Panc1 (cell line): ENCODE measurements at regions not wholly inside any gene's neighbourhood (a gene's known extent, or its start where the extent isn't known, plus 50 kb on each side); places are given as distances from the start of the nearest gene placed in this dataset.

ENCODE experiments used
- ATAC-seq: fragments of 200-7000 bp; cut with Tn5 transposase; 2 replicates; pipeline ENCODE4 v1.9.1; 2020; ENCODE audit warnings: mild to moderate bottlenecking, moderate library complexity
- BruUV-seq: library from RNA; stranded (reverse); fragments of 400-500 nt; replicated peaks from 2 replicates; lab custom pipeline; 2021; lab: Mats Ljungman, UMichigan
- CTCF ChIA-PET: fragments of 300-600 bp; sonication (Branson Sonifier 250); formaldehyde crosslinking; loops from one replicate; lab custom pipeline; 2022; ENCODE audit warnings: antibody characterized with exemption; lab: Charles Lee
- POLR2A ChIA-PET: fragments of 300-600 bp; sonication (Branson Sonifier 250); formaldehyde crosslinking; loops from one replicate; lab custom pipeline; 2022; ENCODE audit warnings: antibody characterized with exemption; lab: Charles Lee
- DNase-seq: peaks from one replicate; pipeline ENCODE4 v3.0.0-alpha.2; 2010; ENCODE audit warnings: low read depth, low spot score
- H3K27ac ChIP-seq: 2 replicates; pipeline ENCODE4 v1.5.1; 2011; ENCODE audit warnings: mild to moderate bottlenecking, low read length, inconsistent platforms
- H3K27me3 ChIP-seq: fragments of 200-500 bp; sonication (Bioruptor generic); 2 replicates; pipeline ENCODE4 v1.6.0; 2014; ENCODE audit warnings: low read length, inconsistent platforms; ENCODE audit not compliant: control insufficient read depth, insufficient read depth
- H3K36me3 ChIP-seq: fragments of 200-500 bp; sonication (Bioruptor generic); 2 replicates; pipeline ENCODE4 v1.5.1; 2014; ENCODE audit warnings: inconsistent platforms, mild to moderate bottlenecking, low read length, moderate library complexity; ENCODE audit not compliant: control insufficient read depth, insufficient read depth
- H3K4me1 ChIP-seq: 2 replicates; pipeline ENCODE4 v1.5.1; 2011; ENCODE audit warnings: inconsistent platforms, mild to moderate bottlenecking, low read length, moderate library complexity; ENCODE audit not compliant: control insufficient read depth, insufficient read depth
- H3K4me3 ChIP-seq, 2 experiments: 2 replicates each; pipeline ENCODE4 v1.5.1; 2011 to 2012; ENCODE audit warnings: low read depth in 2 of 2, low read length in 2 of 2, mild to moderate bottlenecking in 2 of 2, inconsistent platforms in 1 of 2, moderate library complexity in 1 of 2
- H3K9me3 ChIP-seq: fragments of 200-500 bp; sonication (Bioruptor generic); 2 replicates; pipeline ENCODE4 v1.5.1; 2014; ENCODE audit warnings: low read depth, mild to moderate bottlenecking, inconsistent platforms, low read length, moderate library complexity; ENCODE audit not compliant: control insufficient read depth, insufficient read depth
- POLR2AphosphoS5 ChIP-seq: IDR thresholded peaks from 2 replicates; pipeline ENCODE4 v1.6.1; 2012; ENCODE audit warnings: mild to moderate bottlenecking, low read depth, low read length, moderate library complexity
- SIN3A ChIP-seq: IDR thresholded peaks from 2 replicates; pipeline ENCODE4 v1.6.1; 2012; ENCODE audit warnings: low read depth, mild to moderate bottlenecking, low read length, moderate library complexity, borderline replicate concordance; ENCODE audit not compliant: insufficient read depth
- TCF7L2 ChIP-seq: IDR thresholded peaks from 2 replicates; pipeline ENCODE4 v1.6.1; 2011; ENCODE audit warnings: mild to moderate bottlenecking, low read depth, low read length, inconsistent platforms
- in situ Hi-C: cut with HindIII; loops from 2 replicates; pipeline ENCODE4 v1.10.0; 2016; ENCODE audit warnings: low sequenced_read_pairs, low pct_unique_long_range_greater_than_20kb
- intact Hi-C: fragments of 100-400 bp; cut with micrococcal nuclease; formaldehyde crosslinking; loops from one replicate; pipeline ENCODE4 v1.10.0; 2022; ENCODE audit not compliant: unreplicated experiment
- TF ChIP-seq, protein P1 (sequence below): fragments of 450-650 bp; IDR thresholded peaks from 2 replicates; pipeline ENCODE4 v1.5.1; 2017; ENCODE audit warnings: mild to moderate bottlenecking
- TF ChIP-seq, protein P2 (sequence below), 2 experiments: IDR thresholded peaks; 2 replicates each; pipeline ENCODE4 v1.6.1; 2011 to 2012; ENCODE audit warnings: low read depth in 2 of 2, control low read depth in 1 of 2, low read length in 1 of 2, mild to moderate bottlenecking in 1 of 2, moderate library complexity in 1 of 2; ENCODE audit not compliant: insufficient read depth in 1 of 2

DNA sequence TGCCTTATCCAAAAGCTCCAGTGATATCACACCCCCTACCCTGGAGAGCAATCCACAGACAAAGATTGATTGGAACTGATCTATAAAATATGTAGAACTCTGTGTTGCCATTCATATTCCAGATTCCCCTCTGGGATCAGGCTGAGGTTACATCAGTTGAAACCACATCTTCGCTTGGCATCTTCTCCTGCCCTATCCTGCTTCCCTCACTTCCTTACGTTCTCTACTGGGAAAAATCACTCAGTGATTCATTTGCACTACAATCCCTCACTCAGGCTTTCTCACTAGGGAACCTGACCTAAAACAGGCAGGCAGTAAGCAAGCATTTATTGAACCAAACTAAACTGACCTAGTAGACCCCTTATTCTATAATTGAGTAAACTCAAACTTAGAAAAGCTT, 111.7 kb downstream of the ESM1 start:
- H3K36me3 ChIP-seq, result no peaks in the 10 kb centered on the region
- H3K27ac ChIP-seq, result no peak overlapping the region
- no TSS peak for BruUV-seq
- H3K4me1 ChIP-seq, result no peaks in the 10 kb centered on the region
- intact Hi-C loops, result no loop called here
- DNase-seq (no peak), ATAC-seq (no peak)
- H3K4me3 ChIP-seq, result no peak overlapping the region
- TF ChIP-seq TCF7L2 (no peak), POLR2AphosphoS5 (no peak), SIN3A (no peak)
- TF ChIP-seq, protein P1, sequence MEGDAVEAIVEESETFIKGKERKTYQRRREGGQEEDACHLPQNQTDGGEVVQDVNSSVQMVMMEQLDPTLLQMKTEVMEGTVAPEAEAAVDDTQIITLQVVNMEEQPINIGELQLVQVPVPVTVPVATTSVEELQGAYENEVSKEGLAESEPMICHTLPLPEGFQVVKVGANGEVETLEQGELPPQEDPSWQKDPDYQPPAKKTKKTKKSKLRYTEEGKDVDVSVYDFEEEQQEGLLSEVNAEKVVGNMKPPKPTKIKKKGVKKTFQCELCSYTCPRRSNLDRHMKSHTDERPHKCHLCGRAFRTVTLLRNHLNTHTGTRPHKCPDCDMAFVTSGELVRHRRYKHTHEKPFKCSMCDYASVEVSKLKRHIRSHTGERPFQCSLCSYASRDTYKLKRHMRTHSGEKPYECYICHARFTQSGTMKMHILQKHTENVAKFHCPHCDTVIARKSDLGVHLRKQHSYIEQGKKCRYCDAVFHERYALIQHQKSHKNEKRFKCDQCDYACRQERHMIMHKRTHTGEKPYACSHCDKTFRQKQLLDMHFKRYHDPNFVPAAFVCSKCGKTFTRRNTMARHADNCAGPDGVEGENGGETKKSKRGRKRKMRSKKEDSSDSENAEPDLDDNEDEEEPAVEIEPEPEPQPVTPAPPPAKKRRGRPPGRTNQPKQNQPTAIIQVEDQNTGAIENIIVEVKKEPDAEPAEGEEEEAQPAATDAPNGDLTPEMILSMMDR, result no peak
- TF ChIP-seq, protein P2, sequence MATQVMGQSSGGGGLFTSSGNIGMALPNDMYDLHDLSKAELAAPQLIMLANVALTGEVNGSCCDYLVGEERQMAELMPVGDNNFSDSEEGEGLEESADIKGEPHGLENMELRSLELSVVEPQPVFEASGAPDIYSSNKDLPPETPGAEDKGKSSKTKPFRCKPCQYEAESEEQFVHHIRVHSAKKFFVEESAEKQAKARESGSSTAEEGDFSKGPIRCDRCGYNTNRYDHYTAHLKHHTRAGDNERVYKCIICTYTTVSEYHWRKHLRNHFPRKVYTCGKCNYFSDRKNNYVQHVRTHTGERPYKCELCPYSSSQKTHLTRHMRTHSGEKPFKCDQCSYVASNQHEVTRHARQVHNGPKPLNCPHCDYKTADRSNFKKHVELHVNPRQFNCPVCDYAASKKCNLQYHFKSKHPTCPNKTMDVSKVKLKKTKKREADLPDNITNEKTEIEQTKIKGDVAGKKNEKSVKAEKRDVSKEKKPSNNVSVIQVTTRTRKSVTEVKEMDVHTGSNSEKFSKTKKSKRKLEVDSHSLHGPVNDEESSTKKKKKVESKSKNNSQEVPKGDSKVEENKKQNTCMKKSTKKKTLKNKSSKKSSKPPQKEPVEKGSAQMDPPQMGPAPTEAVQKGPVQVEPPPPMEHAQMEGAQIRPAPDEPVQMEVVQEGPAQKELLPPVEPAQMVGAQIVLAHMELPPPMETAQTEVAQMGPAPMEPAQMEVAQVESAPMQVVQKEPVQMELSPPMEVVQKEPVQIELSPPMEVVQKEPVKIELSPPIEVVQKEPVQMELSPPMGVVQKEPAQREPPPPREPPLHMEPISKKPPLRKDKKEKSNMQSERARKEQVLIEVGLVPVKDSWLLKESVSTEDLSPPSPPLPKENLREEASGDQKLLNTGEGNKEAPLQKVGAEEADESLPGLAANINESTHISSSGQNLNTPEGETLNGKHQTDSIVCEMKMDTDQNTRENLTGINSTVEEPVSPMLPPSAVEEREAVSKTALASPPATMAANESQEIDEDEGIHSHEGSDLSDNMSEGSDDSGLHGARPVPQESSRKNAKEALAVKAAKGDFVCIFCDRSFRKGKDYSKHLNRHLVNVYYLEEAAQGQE (IDR thresholded peaks at IDR 0.05; ENCODE audit: insufficient read depth in 1 of 2, low read depth in 2 of 2, low read length in 1 of 2), result no peak
- peaks cover 26% of the 10 kb centered on the region for H3K27me3 ChIP-seq
- in situ Hi-C loops, result no loop called here
- POLR2A ChIA-PET, result no interaction called here
- CTCF ChIA-PET, result no interaction called here
- H3K9me3 ChIP-seq, result no peaks in the 10 kb centered on the region

DNA sequence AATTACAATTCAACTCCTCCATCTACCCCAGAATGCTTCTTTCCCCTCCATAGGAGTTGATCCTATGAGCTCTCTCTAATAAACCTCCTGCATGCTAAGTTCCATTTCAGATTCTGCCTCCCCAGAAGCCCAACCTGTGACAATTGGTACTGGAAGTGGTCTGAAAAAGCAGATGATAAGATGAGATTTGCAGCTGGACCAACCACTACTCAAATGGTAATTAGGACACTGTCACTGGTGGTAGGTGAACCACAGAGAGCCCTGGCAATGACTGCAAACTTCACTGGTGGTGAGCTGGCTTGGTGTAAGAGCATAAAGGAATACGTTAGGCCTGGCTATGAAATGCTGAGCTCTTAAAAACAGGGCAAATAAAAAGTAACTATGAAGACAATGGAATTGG, 112.6 kb downstream of the ESM1 start:
- no peak overlapping the region for H3K27ac ChIP-seq
- H3K4me3 ChIP-seq, result no peak overlapping the region
- TF ChIP-seq, protein P2 (IDR thresholded peaks at IDR 0.05; ENCODE audit: insufficient read depth in 1 of 2, low read depth in 2 of 2, low read length in 1 of 2), result no peak
- TF ChIP-seq SIN3A (no peak), POLR2AphosphoS5 (no peak), TCF7L2 (no peak)
- TF ChIP-seq, protein P1, result no peak
- DNase-seq, result no peak
- H3K36me3 ChIP-seq, result no peaks in the 10 kb centered on the region
- no peaks in the 10 kb centered on the region for H3K9me3 ChIP-seq
- BruUV-seq, result no TSS peak
- in situ Hi-C loops, result no loop called here
- intact Hi-C loops, result no loop called here
- H3K27me3 ChIP-seq, result peaks cover 26% of the 10 kb centered on the region
- ChIA-PET POLR2A (interaction anchor here (0.6 kb wide), 1 partner anchor 144 kb away, joined by 3 read pairs; no protein-coding TSS in a partner anchor), CTCF (interaction anchor here (0.5 kb wide), 1 partner anchor 627 kb away, joined by 6 read pairs; no protein-coding TSS in a partner anchor)
- H3K4me1 ChIP-seq, result no peaks in the 10 kb centered on the region
- no peak for ATAC-seq
